Smooth muscle cell (in vitro differentiated cells): ENCODE measurements at regions not wholly inside any gene's neighbourhood (a gene's known extent, or its start where the extent isn't known, plus 50 kb on each side); places are given as distances from the start of the nearest gene placed in this dataset.

Experiments
- DNase-seq: peaks from one replicate; lab custom pipeline; 2025; ENCODE audit not compliant: unreplicated experiment; lab: John Stamatoyannopoulos, UW
- H2AFZ ChIP-seq: fragments of 200-600 bp; sonication (generic); 2 replicates; pipeline ENCODE4 v1.6.0; 2016; ENCODE audit warnings: antibody characterized with exemption, low read depth, mild to moderate bottlenecking
- H3F3A ChIP-seq: fragments of 200-600 bp; sonication (generic); 2 replicates; pipeline ENCODE4 v1.6.0; 2017; ENCODE audit warnings: antibody characterized with exemption, low read depth
- H3K27ac ChIP-seq: fragments of 200-600 bp; sonication (generic); 2 replicates; pipeline ENCODE4 v1.5.1; 2016; ENCODE audit warnings: low read depth, mild to moderate bottlenecking
- H3K27me3 ChIP-seq: fragments of 200-600 bp; sonication (generic); 2 replicates; pipeline ENCODE4 v1.6.1; 2016; ENCODE audit warnings: low read depth, mild to moderate bottlenecking
- H3K36me3 ChIP-seq: fragments of 200-600 bp; sonication (generic); 2 replicates; pipeline ENCODE4 v1.5.1; 2016; ENCODE audit warnings: low read depth
- H3K4me1 ChIP-seq: fragments of 200-600 bp; sonication (generic); 2 replicates; pipeline ENCODE4 v1.5.1; 2016; ENCODE audit warnings: low read depth
- H3K4me2 ChIP-seq: fragments of 200-600 bp; sonication (generic); 2 replicates; pipeline ENCODE4 v1.6.0; 2016; ENCODE audit warnings: mild to moderate bottlenecking
- H3K4me3 ChIP-seq: fragments of 200-600 bp; sonication (generic); 2 replicates; pipeline ENCODE4 v1.5.1; 2016; ENCODE audit warnings: mild to moderate bottlenecking
- H3K79me2 ChIP-seq: fragments of 200-600 bp; sonication (generic); 2 replicates; pipeline ENCODE4 v1.6.0; 2016; ENCODE audit warnings: low read depth, mild to moderate bottlenecking
- H3K9ac ChIP-seq: fragments of 200-600 bp; sonication (generic); 2 replicates; pipeline ENCODE4 v1.6.0; 2016; ENCODE audit warnings: low read depth
- H3K9me3 ChIP-seq: fragments of 200-600 bp; sonication (generic); replicated peaks from 2 replicates; pipeline ENCODE4 v1.5.1; 2016; ENCODE audit warnings: low read depth
- H4K20me1 ChIP-seq: fragments of 200-600 bp; sonication (generic); 2 replicates; pipeline ENCODE4 v1.6.0; 2016; ENCODE audit warnings: low read depth
- CTCF ChIP-seq: fragments of 200-600 bp; sonication (generic); IDR thresholded peaks from 2 replicates; pipeline ENCODE4 v1.5.1; 2017; ENCODE audit warnings: borderline replicate concordance, mild to moderate bottlenecking, antibody characterized with exemption; ENCODE audit not compliant: insufficient read depth, poor library complexity, severe bottlenecking
- WGBS: methylation state at CpG from one replicate; pipeline ENCODE4 v1.1.7; 2016; ENCODE audit warnings: low lambda C conversion rate; 5-methylcytosine and 5-hydroxymethylcytosine counted together

- no peaks in the 10 kb centered on the region for H3F3A ChIP-seq
- no peak overlapping the region for H3K27ac ChIP-seq
- no peaks in the 10 kb centered on the region for H4K20me1 ChIP-seq
- H3K4me2 ChIP-seq, result no peak overlapping the region
- H3K4me3 ChIP-seq, result no peak overlapping the region
- no peaks in the 10 kb centered on the region for H3K9me3 ChIP-seq
- WGBS, result 94% methylated on average over 2 of the region's 2 CpGs
- no peak for DNase-seq
- no peak for TF ChIP-seq CTCF
- no peaks in the 10 kb centered on the region for H3K36me3 ChIP-seq
- no peak overlapping the region for H3K9ac ChIP-seq
- H3K79me2 ChIP-seq, result no peaks in the 10 kb centered on the region
- no peaks in the 10 kb centered on the region for H3K27me3 ChIP-seq
- H3K4me1 ChIP-seq, result no peaks in the 10 kb centered on the region
- H2AFZ ChIP-seq, result no peak overlapping the region
These were observed 125.7 kb downstream of the ZNF608 start for GRCh38 chr5:124620743-124621142.

GRCh38 chr5:124619121-124619520 is 127.3 kb downstream of the ZNF608 start:
- Histone ChIP-seq H3K36me3 (no peaks in the 10 kb centered on the region), H3F3A (no peaks in the 10 kb centered on the region), H3K9me3 (no peaks in the 10 kb centered on the region), H3K79me2 (no peaks in the 10 kb centered on the region), H3K27ac (no peak overlapping the region), H4K20me1 (no peaks in the 10 kb centered on the region), H3K9ac (no peak overlapping the region), H3K4me2 (no peak overlapping the region), H3K4me3 (no peak overlapping the region), H3K27me3 (no peaks in the 10 kb centered on the region), H3K4me1 (no peaks in the 10 kb centered on the region), H2AFZ (no peak overlapping the region)
- no peak for TF ChIP-seq CTCF
- no peak for DNase-seq
- 40% methylated on average over 4 of the region's 4 CpGs for WGBS

- 94% methylated on average over 1 of the region's 1 CpG for WGBS
- no peaks in the 10 kb centered on the region for H3K27me3 ChIP-seq
- H3K36me3 ChIP-seq, result no peaks in the 10 kb centered on the region
- DNase-seq, result no peak
- H3F3A ChIP-seq, result no peaks in the 10 kb centered on the region
- H3K79me2 ChIP-seq, result no peaks in the 10 kb centered on the region
- no peak overlapping the region for H3K4me2 ChIP-seq
- no peak overlapping the region for H3K27ac ChIP-seq
- H2AFZ ChIP-seq, result no peak overlapping the region
- H4K20me1 ChIP-seq, result no peaks in the 10 kb centered on the region
- no peak overlapping the region for H3K4me3 ChIP-seq
- no peaks in the 10 kb centered on the region for H3K9me3 ChIP-seq
- H3K4me1 ChIP-seq, result no peaks in the 10 kb centered on the region
- no peak for TF ChIP-seq CTCF
- H3K9ac ChIP-seq, result no peak overlapping the region
These were observed 128.7 kb downstream of the ZNF608 start for GRCh38 chr5:124617787-124618186.

- H3K4me3 ChIP-seq, result no peak overlapping the region
- no peak overlapping the region for H3K27ac ChIP-seq
- H4K20me1 ChIP-seq, result no peaks in the 10 kb centered on the region
- no peak overlapping the region for H3K9ac ChIP-seq
- WGBS, result 89% methylated on average over 2 of the region's 2 CpGs
- no peaks in the 10 kb centered on the region for H3K36me3 ChIP-seq
- H3K27me3 ChIP-seq, result no peaks in the 10 kb centered on the region
- H3K4me1 ChIP-seq, result no peaks in the 10 kb centered on the region
- no peaks in the 10 kb centered on the region for H3F3A ChIP-seq
- no peak overlapping the region for H2AFZ ChIP-seq
- DNase-seq, result no peak
- TF ChIP-seq CTCF, result no peak
- no peaks in the 10 kb centered on the region for H3K9me3 ChIP-seq
- H3K4me2 ChIP-seq, result no peak overlapping the region
- no peaks in the 10 kb centered on the region for H3K79me2 ChIP-seq
These were observed 131.5 kb downstream of the ZNF608 start for GRCh38 chr5:124614836-124615385.
